UCSD-AML1 (cell line): ENCODE measurements at regions not wholly inside any gene's neighbourhood (a gene's known extent, or its start where the extent isn't known, plus 50 kb on each side); places are given as distances from the start of the nearest gene placed in this dataset.

ENCODE experiments used
- DNase-seq: peaks from one replicate; lab custom pipeline; 2025; ENCODE audit not compliant: unreplicated experiment; lab: John Stamatoyannopoulos, UW

GRCh38 chr20:4521170-4521968 is 164.9 kb upstream of the PRNP start:
- DNase-seq = no peak

GRCh38 chr20:4519534-4519933 is 166.7 kb upstream of the PRNP start:
- DNase-seq = peak; percentile 60

GRCh38 chr20:4516876-4517275 is 169.4 kb upstream of the PRNP start:
- DNase-seq = no peak

GRCh38 chr20:4513720-4514119 is 172.5 kb upstream of the PRNP start:
- DNase-seq = no peak

GRCh38 chr20:4512891-4513550 is 173.2 kb upstream of the PRNP start:
- no peak for DNase-seq

- DNase-seq = no peak
Observed at GRCh38 chr20:4511776-4512175, 174.5 kb upstream of the PRNP start.

- DNase-seq = no peak
Observed at GRCh38 chr20:4509825-4510522, 176.3 kb upstream of the PRNP start.

- no peak for DNase-seq
Observed at GRCh38 chr20:4508773-4509172, 177.5 kb upstream of the PRNP start.

GRCh38 chr20:4507288-4507719 is 179.0 kb upstream of the PRNP start:
- DNase-seq = no peak

- no peak for DNase-seq
Observed at GRCh38 chr20:4504814-4505213, 181.4 kb upstream of the PRNP start.

GRCh38 chr20:4502756-4503155 is 183.5 kb upstream of the PRNP start:
- no peak for DNase-seq

GRCh38 chr20:4493386-4493785 is 192.9 kb upstream of the PRNP start:
- DNase-seq = no peak

GRCh38 chr20:4491643-4492042 is 194.6 kb upstream of the PRNP start:
- no peak for DNase-seq

GRCh38 chr20:4490606-4491280 is 195.5 kb upstream of the PRNP start:
- DNase-seq = no peak

GRCh38 chr20:4490045-4490444 is 196.2 kb upstream of the PRNP start:
- no peak for DNase-seq

- DNase-seq = no peak
Observed at GRCh38 chr20:4488407-4489339, 197.6 kb upstream of the PRNP start.

- no peak for DNase-seq
Observed at GRCh38 chr20:4484379-4484997, 201.8 kb upstream of the PRNP start.

GRCh38 chr20:4483961-4484360 is 202.3 kb upstream of the PRNP start:
- DNase-seq = no peak

- DNase-seq = no peak
Observed at GRCh38 chr20:4483486-4483885, 202.8 kb upstream of the PRNP start.

GRCh38 chr20:4480104-4480503 is 206.2 kb upstream of the PRNP start:
- DNase-seq = no peak
